ENCODE measurements at regions not wholly inside any gene's neighbourhood (a gene's known extent, or its start where the extent isn't known, plus 50 kb on each side); places are given as distances from the start of the nearest gene placed in this dataset.

- TF ChIP-seq CTCF (IDR thresholded peaks at IDR 0.05) (no peak), POLR2A (IDR thresholded peaks at IDR 0.05) (no peak), POLR2AphosphoS5 (IDR thresholded peaks at IDR 0.05) (no peak)
Observed at GRCh38 chr3:20583648-20584047, 397.6 kb upstream of the SGO1 start.
